Thyroid gland (tissue), 4 donors: ENCODE measurements at regions not wholly inside any gene's neighbourhood (a gene's known extent, or its start where the extent isn't known, plus 50 kb on each side); places are given as distances from the start of the nearest gene placed in this dataset.

Experiments
- CTCF ChIP-seq, 6 experiments: fragments of 200-600 bp in 3 of 6; fragments of 450-650 bp in 3 of 6; sonication (generic) in 3 of 6; IDR thresholded peaks; one replicate each; pipeline ENCODE4 v1.5.1; 2016 to 2019; ENCODE audit warnings: antibody characterized with exemption in 6 of 6, mild to moderate bottlenecking in 2 of 6, inconsistent platforms in 1 of 6, moderate library complexity in 1 of 6
- POLR2A ChIP-seq, 2 donors: fragments of 450-650 bp; IDR thresholded peaks; one replicate each; pipeline ENCODE4 v1.6.1; 2017; ENCODE audit warnings: antibody characterized with exemption in 2 of 2, mild to moderate bottlenecking in 2 of 2, moderate library complexity in 1 of 2

- TF ChIP-seq CTCF (IDR thresholded peaks at IDR 0.05) (no peak), POLR2A (IDR thresholded peaks at IDR 0.05) (no peak)
Measured at GRCh38 chr2:186912979-186913378, 64.0 kb upstream of the ZSWIM2 start.
